GM13977 (cell line): ENCODE measurements at regions not wholly inside any gene's neighbourhood (a gene's known extent, or its start where the extent isn't known, plus 50 kb on each side); places are given as distances from the start of the nearest gene placed in this dataset.

Source experiments
- DNase-seq: peaks from one replicate; pipeline ENCODE4 v3.0.0; 2012; ENCODE audit warnings: low spot score
- in situ Hi-C: fragments of 300-500 bp; cut with MboI; formaldehyde crosslinking; loops from one replicate; pipeline ENCODE4 v1.12.0; 2022; ENCODE audit warnings: low sequenced_read_pairs, low pct_unique_long_range_greater_than_20kb, mixed read lengths, inconsistent platforms; ENCODE audit not compliant: unreplicated experiment
- TF ChIP-seq, protein P1 (sequence below): IDR thresholded peaks from 2 replicates; pipeline ENCODE4 v1.5.1; 2012; ENCODE audit warnings: mild to moderate bottlenecking, control low read depth; ENCODE audit not compliant: insufficient read depth; ENCODE audit errors: extremely low read depth, missing control alignments

DNA sequence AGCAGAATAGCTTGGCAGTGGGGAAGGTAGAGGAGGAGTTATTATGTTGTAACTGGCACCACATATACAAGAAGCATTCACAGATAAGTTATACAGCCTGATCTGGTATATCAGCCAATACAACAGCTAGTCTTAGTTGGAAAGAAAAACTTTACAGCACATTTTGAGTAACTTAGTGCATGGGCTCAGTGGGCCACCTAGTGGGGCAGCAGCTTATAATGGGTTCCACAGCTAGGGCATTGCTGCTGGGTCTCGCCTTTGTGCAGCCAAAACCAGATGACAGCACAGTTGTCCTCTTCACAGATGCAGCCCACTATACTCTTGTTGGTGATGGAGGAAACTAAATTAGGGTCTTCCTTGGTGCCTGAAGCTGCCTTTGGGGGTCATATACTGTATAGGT is 448.1 kb upstream of the RASGEF1B start:
- TF ChIP-seq, protein P1, sequence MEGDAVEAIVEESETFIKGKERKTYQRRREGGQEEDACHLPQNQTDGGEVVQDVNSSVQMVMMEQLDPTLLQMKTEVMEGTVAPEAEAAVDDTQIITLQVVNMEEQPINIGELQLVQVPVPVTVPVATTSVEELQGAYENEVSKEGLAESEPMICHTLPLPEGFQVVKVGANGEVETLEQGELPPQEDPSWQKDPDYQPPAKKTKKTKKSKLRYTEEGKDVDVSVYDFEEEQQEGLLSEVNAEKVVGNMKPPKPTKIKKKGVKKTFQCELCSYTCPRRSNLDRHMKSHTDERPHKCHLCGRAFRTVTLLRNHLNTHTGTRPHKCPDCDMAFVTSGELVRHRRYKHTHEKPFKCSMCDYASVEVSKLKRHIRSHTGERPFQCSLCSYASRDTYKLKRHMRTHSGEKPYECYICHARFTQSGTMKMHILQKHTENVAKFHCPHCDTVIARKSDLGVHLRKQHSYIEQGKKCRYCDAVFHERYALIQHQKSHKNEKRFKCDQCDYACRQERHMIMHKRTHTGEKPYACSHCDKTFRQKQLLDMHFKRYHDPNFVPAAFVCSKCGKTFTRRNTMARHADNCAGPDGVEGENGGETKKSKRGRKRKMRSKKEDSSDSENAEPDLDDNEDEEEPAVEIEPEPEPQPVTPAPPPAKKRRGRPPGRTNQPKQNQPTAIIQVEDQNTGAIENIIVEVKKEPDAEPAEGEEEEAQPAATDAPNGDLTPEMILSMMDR: peak; percentile 30
- in situ Hi-C loops: no loop called here
- no peak for DNase-seq

- in situ Hi-C loops: no loop called here
- DNase-seq: no peak
- TF ChIP-seq, protein P1: peak; percentile 31
Observed at GRCh38 chr4:81919223-81919622, 447.5 kb upstream of the RASGEF1B start.

DNA sequence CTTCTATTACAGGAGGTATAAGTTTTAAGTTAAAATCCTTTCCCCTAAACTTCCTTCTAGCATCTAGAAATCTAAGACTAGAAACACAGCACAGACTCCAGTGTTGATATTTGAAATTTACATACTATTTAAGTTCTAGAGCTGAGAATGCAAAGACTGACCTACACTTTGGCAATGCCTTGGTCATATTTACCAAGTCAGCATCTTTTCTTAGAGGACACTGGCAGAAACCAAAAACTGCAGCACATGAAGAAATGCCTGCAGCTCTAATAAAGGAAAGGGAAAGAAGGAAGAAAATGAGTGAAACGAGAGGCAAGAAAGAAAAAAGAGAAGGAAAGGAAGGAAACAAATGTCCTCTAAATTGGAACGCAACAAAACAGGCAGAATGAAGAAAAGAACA is 443.7 kb upstream of the RASGEF1B start:
- TF ChIP-seq, protein P1: no peak
- in situ Hi-C loops: no loop called here
- no peak for DNase-seq

GRCh38 chr4:81914623-81915022 is 442.9 kb upstream of the RASGEF1B start:
- TF ChIP-seq, protein P1: no peak
- in situ Hi-C loops: no loop called here
- no peak for DNase-seq

DNA sequence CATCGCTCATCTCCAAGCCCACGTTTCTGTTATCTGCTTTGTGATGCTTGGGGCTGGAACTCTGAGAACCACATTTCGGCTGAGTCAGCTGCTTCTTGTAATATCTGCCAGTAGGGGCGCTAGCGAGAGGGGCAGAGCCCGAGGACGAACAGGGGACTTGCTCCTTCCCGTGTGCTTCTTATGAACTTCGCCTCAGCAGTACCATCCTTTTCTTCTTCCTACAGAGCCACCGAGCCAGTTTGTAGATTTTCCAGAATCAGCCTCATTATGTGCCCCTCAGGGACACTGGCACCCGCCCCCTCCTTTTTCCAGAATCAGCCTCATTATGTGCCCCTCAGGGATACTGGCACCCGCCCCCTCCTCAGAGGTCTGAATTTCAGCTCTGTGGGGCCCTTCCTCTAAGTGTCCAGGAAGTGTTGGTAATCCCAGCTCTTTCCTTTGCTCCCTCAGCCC is 441.7 kb upstream of the RASGEF1B start:
- in situ Hi-C loops: no loop called here

GRCh38 chr4:81912376-81913030 is 440.8 kb upstream of the RASGEF1B start:
- in situ Hi-C loops: no loop called here
- TF ChIP-seq, protein P1: no peak
- no peak for DNase-seq

More for the DNA sequence above, 441.7 kb upstream of the RASGEF1B start:
- TF ChIP-seq, protein P1: peak; percentile 66
- DNase-seq: peak; percentile 34

DNA sequence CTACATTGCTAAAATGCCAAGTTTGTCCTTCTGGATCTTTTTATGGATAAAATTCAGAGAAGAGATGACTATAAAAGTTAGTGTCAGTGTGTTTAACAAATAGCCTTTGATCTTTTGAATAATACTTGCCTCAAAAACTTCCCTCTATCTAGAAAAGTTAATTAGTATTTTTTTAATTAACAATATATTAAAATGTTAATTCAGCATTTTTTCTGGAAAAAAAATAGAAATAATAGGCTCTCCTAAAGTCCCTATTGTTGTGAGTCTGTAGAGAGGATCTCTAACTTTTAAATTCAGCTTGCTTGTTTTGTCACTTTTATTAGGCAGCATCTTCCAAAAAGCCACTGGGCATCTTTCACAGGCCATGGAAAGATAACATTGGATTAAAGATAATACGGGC is 435.2 kb upstream of the RASGEF1B start:
- in situ Hi-C loops: no loop called here
- DNase-seq: no peak
- TF ChIP-seq, protein P1: no peak
